GM19463 (cell line): ENCODE measurements at regions not wholly inside any gene's neighbourhood (a gene's known extent, or its start where the extent isn't known, plus 50 kb on each side); places are given as distances from the start of the nearest gene placed in this dataset.
"Not testable (repeated sequence)": the region's sequence is repeated elsewhere in the genome, so short reads cannot be mapped to it uniquely, and the experiment has no call there.

Experiments
- ATAC-seq: cut with Tn5 transposase; IDR thresholded peaks from one replicate; pipeline ENCODE4 v1.9.1; 2021; ENCODE audit warnings: mild to moderate bottlenecking, moderate library complexity; ENCODE audit not compliant: unreplicated experiment

DNA sequence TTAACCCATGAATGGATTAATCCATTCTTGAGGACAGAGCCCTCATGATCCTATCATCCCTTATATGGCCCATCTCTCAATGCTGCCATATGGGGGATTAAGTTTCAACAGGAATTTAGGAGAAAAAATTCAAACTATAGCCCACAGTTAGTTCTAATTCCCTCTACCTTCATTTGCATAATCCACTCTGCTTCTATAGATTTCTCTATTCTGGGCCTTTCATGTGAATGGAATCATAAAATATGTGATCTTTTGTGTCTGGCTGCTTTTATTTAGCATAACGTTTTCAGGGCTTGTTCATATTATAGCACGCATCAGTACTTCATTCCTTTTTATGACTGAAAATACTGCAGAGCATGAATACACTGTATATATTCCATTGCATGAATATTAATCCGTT lies 55.4 kb downstream of the CTSL start:
- no peak for ATAC-seq

DNA sequence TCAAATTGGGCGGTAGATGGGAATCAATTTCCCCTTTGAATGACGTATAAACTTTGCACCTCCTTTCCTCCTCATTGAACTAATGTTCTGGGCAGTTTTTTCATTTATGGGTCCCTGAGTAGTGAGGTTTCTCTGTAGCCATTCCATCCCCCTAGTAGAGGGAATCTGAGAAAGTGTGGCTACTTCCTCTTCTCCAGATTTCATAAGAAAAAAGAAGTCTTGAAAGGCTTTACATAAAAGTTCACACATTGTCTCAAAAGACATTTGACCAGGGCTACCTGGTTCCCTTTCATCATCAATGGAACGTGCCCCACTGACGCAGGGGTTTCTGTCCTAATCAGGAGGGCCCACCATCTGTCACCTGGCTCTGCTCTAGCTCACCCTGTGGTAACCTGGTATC lies 57.3 kb downstream of the CTSL start:
- no peak for ATAC-seq

- not testable (repeated sequence) for ATAC-seq
These were observed 59.5 kb downstream of the CTSL start for GRCh38 chr9:87785315-87785970.

DNA sequence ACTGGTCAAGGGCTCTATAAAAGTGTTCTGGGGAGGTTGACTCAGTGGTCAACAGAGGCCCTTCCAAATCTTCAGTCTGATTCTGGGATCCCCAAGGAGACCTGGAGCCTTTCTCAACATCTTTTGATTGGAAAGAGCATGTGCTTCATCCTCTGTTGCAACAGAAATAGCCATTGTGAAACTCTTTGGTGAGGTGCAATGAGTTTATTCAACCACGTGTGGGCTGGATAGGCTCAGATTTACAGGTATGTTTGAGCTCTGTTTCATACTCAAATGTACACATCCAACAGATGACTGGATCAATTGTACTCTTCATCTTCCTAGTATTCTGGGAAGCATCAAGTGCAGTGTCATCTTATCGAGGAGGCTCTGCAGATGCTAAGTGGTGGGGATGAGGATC lies 60.5 kb downstream of the CTSL start:
- ATAC-seq = no peak

DNA sequence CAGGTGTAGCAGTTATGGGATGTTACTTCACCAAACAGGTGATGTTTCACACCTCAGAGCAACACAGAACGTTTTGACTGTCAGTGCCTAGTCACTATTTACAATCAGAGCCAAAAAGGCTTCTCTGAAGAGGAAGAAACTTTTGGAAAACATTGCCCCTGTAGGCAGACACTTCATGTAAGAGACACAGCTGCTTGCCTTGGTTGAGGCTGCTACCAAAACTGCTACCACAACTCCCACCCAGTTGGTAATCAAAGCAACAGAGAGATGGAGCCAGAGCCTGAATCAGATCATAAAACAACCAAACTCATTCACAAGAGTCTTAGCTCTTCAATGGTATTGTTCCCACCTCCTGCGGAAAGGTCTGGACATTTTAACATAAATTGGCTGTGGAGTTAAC lies 61.0 kb downstream of the CTSL start:
- ATAC-seq = no peak

- ATAC-seq = no peak
These were observed 61.8 kb downstream of the CTSL start for GRCh38 chr9:87787735-87788134.

- peak; percentile 98 for ATAC-seq
These were observed 66.9 kb downstream of the CTSL start for GRCh38 chr9:87792831-87793288.

DNA sequence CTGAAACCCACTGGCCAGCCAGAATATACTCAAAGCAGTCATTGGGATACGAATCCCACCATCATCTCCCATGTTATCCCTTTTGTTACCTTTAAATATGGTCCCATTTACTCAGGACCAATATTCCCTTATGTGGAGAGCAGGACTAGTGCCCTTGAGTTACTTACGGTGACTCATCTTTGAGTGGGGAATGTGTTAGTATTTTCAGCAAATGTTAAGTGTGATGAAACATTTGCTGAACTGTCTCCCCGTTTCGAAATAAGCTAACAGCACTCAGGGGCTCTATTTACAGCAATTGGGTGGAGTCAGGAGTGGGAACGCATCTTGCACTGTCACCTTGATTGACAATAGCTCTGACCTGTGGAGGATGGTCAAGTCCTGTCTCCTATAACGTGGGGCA lies 67.4 kb downstream of the CTSL start:
- no peak for ATAC-seq

GRCh38 chr9:87795178-87795577 lies 69.3 kb downstream of the CTSL start:
- no peak for ATAC-seq

DNA sequence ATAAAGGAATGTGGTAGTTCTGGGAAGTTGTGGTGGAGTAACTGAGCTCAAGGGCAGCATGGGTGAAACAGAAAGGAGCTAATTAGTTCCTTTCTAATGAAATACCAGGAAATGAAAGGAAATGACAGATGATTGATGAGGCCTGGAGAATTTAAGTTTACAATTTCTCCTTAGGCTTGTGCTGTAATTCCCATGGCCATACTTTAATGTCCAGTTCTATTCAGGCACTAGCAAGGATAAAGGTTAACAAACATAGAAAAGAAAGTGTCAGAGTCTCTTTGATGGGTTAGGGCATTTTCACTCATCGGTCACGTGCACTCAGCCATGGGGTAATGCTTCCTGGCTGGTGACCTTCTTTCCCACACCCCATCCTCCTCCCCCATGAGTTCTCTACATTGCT lies 70.3 kb downstream of the CTSL start:
- ATAC-seq = no peak

GRCh38 chr9:87798261-87798833 lies 72.4 kb downstream of the CTSL start:
- no peak for ATAC-seq

- ATAC-seq = no peak
These were observed 73.6 kb downstream of the CTSL start for GRCh38 chr9:87799503-87799902.

DNA sequence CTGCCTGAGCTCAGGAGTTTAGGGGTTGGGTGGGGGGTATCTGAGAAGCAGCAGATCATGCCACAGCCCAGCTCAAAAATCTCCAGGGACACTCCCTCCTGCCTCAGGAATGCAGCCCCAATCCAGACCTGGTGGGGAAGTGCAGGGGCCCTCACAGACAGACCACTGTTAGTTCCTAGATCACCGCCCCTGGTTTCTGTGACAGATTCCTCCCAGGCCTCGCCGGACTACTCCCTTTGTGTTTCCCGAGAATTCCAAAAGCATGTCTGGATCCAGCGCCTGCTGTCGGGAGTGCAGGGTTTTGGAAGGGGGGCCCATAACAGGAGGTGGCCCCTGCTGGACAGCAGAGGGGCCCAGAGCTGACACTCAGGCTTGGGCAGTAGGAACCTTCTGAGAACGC lies 74.5 kb downstream of the CTSL start:
- no peak for ATAC-seq

- ATAC-seq = no peak
These were observed 75.1 kb downstream of the CTSL start for GRCh38 chr9:87801013-87801412.

DNA sequence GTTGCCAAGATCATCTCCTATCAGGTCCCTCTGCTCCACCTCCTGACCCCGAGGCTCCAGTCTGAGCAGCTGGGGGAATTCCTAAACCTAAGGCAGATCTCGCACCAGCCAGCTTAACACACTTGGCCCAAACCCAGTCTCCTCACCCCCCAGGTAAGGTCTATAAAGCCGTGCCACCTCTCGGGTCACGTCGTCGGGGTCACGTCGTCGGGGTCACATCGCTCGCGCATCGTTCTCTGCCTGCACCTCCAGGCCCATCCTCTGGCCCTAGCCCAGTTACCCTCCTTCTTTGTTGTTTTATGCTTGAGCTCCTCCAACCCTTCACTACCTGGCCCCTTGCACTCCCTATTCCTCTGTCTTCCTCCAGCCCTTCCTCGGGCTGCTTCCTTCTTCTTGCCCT lies 77.2 kb downstream of the CTSL start:
- ATAC-seq = no peak

GRCh38 chr9:87803623-87804345 lies 77.9 kb downstream of the CTSL start:
- no peak for ATAC-seq

DNA sequence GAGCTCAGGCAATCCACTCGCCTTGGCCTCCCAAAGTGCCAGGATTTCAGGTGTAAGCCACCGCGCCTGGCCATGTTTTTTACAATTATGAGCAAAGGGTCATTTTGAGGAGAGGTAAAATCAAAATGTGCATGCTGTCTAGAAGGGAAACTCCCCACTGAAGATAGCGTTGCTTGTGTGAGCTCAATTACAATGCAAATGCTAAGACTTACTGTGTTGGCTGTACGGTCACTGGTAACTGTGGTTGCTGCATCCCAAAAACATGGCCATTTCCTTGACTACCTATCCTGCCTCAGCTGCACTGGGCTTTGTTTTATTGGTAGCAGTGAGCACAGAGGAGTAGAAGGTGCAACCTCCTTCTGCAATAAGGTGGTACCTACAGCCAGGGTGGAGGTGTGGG lies 77.4 kb upstream of the SPATA31E1 start:
- no peak for ATAC-seq

- ATAC-seq = no peak
These were observed 72.7 kb upstream of the SPATA31E1 start for GRCh38 chr9:87810008-87810407.

GRCh38 chr9:87810679-87811178 lies 71.9 kb upstream of the SPATA31E1 start:
- ATAC-seq = no peak

DNA sequence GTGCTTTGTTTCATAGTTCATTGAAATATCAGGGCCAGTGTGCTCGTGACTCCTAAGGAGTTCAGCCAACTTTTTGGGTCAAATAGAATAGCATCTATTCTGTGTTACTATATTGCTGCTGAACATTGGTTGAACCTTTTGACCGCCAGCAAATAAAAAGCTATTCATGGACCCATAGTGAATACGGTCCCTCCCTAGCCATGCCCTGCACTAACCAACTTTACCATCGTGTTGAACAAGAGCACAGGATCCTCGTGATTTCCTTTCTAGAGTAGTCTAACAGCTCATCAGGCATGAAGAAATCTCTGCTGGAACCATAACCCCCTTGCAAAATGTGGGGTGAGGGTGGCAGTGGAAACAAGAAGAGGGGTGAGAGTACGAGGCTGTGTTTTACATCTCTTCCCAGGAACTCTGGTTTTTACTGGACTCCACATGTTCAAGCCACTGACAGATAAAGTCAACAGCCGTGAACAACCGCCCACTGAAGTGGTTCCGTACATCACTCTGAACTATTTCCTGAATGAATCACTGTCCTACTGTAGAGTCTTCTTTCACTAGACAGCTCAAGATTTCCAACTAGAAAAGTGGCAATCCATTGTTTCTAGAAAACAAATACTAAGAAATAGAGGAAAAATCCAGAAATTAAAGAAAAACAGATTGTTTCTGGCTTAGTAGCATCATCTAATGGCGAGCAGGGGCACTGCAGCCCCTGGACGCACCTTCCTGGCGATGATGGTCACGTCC lies 70.1 kb upstream of the SPATA31E1 start:
- no peak for ATAC-seq

DNA sequence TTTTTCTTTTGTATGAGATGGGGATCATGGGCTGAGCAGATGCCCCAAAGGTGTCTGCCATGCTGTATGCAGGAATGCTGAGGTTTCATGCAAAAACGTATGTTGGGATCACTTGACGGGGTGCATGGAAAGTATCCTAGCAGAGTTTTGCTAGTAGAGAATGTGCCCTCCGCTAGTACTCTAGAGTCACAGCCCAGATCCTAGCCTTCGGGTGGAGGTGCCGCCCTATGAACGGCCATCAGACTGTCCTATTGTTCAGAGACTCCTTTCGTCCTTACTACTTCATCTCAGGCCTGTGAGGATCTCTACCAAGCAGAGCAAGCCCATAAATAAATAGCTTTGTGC lies 69.6 kb upstream of the SPATA31E1 start:
- no peak for ATAC-seq

DNA sequence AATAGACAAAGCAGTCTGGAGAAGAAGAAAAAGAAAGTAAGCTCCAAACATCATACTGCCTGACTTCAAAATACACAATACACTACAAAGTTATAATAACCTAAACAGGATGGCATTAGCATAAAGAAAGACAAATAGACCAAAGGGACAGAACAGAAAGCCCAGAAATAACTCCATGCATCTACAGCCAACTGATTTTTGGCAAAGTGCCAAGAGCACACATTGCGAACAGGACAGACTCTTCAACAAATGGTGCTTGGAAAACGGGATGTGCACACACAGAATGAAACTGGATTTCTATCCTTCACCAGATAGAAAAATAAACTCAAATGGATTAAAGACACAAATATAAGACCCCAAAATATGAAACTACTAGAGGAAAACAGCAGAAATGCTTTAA lies 66.6 kb upstream of the SPATA31E1 start:
- ATAC-seq = no peak
